ENCODE measurements at regions not wholly inside any gene's neighbourhood (a gene's known extent, or its start where the extent isn't known, plus 50 kb on each side); places are given as distances from the start of the nearest gene placed in this dataset.

DNA sequence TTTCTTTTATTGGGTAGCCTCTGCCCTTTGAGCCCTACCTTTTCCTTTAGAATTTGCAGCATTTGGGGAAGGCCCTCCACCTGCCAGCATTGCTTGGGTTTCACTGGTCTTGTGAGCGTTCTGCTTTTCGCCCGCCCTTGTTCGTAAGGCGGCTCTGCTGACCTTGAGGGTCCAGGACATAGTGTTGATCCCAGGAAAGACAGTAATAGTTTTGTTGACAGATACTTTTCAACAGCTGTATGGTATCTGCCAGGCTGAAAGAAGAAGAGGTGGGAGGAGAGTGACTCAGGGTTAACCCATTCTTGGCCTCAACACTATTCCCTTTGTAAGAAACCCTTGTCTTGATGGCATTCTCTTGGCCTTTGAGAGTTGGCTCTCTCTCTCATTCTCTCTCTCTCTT, 113.4 kb upstream of the SPAG17 start:
- 97% methylated on average over 5 of the region's 5 CpGs; no CpG with 5 or more reads in 1 of the 2 donors for WGBS, 2 donors (ENCODE audit: low coverage in 1 of 2)
- H3K9me3 ChIP-seq: no peaks in the 10 kb centered on the region
- intact Hi-C loops (cut with DNase I; ENCODE audit: low total_unique reads) (no loop called here), in situ Hi-C loops (cut with MboI; ENCODE audit: low pct_ligation_motif_present in 1 of 4, low pct_unique_long_range_greater_than_20kb in 1 of 4, low sequenced_read_pairs in 3 of 4) (no loop called here)
- no peak overlapping the region for H3K27ac ChIP-seq
- no peak overlapping the region for H3K4me3 ChIP-seq
- no peak for DNase-seq
- H3K36me3 ChIP-seq: no peaks in the 10 kb centered on the region
- no peak for TF ChIP-seq EP300 (IDR thresholded peaks at IDR 0.05; ENCODE audit: low read depth)
- TF ChIP-seq, protein P1, sequence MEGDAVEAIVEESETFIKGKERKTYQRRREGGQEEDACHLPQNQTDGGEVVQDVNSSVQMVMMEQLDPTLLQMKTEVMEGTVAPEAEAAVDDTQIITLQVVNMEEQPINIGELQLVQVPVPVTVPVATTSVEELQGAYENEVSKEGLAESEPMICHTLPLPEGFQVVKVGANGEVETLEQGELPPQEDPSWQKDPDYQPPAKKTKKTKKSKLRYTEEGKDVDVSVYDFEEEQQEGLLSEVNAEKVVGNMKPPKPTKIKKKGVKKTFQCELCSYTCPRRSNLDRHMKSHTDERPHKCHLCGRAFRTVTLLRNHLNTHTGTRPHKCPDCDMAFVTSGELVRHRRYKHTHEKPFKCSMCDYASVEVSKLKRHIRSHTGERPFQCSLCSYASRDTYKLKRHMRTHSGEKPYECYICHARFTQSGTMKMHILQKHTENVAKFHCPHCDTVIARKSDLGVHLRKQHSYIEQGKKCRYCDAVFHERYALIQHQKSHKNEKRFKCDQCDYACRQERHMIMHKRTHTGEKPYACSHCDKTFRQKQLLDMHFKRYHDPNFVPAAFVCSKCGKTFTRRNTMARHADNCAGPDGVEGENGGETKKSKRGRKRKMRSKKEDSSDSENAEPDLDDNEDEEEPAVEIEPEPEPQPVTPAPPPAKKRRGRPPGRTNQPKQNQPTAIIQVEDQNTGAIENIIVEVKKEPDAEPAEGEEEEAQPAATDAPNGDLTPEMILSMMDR (IDR thresholded peaks at IDR 0.05): no peak
- TF ChIP-seq POLR2A (IDR thresholded peaks at IDR 0.05): no peak
- no peak for TF ChIP-seq POLR2AphosphoS5 (IDR thresholded peaks at IDR 0.05)
- no peaks in the 10 kb centered on the region for H3K4me1 ChIP-seq
- H3K27me3 ChIP-seq: no peaks in the 10 kb centered on the region

- no peak for DNase-seq
- Histone ChIP-seq H3K4me3 (no peak overlapping the region), H3K27ac (no peak overlapping the region), H3K27me3 (no peaks in the 10 kb centered on the region), H3K4me1 (no peaks in the 10 kb centered on the region), H3K9me3 (no peaks in the 10 kb centered on the region), H3K36me3 (no peaks in the 10 kb centered on the region)
- TF ChIP-seq POLR2A (IDR thresholded peaks at IDR 0.05) (no peak), POLR2AphosphoS5 (IDR thresholded peaks at IDR 0.05) (no peak), EP300 (IDR thresholded peaks at IDR 0.05; ENCODE audit: low read depth) (no peak)
- TF ChIP-seq, protein P1 (IDR thresholded peaks at IDR 0.05): no peak
- intact Hi-C loops (cut with DNase I; ENCODE audit: low total_unique reads) (no loop called here), in situ Hi-C loops (cut with MboI; ENCODE audit: low pct_ligation_motif_present in 1 of 4, low pct_unique_long_range_greater_than_20kb in 1 of 4, low sequenced_read_pairs in 3 of 4) (no loop called here)
Observed at GRCh38 chr1:118297521-118297920, 112.5 kb upstream of the SPAG17 start.

DNA sequence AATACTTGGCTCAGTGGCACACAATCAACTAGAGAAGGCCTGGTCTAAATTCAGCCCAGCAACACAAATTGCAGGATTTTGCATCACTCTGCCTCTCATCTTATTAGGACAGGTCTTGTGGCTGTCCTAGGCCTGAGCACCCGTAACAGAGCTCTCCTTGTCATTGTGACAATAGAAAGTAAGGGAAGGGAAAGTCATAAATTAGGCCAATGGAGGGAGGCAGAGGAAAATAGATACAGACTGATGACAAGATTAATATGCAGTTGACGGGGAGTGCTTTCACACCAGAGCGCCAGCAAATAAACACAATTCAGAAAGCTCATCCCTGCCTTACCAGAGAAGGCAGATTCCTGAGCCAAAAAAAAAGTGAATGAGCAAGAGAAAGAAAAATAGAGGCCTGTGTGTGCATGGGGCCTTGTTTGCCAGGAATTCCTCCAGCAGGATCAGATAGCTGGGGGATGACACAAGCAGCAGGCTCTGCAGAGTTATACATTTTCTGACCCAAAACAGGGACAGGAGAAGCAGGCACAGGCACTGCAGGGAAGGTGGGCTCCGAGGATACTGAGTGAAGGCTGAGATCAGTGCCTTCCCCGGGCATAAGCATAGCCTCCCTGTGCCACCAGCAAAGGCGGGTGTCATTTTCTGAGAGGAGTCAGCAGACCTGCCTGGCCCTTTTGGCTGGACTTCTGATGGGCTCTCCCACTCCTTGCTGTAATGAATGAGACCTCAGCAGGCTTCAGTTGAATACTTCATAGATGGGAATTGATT, 110.0 kb upstream of the SPAG17 start:
- no peak for TF ChIP-seq EP300 (IDR thresholded peaks at IDR 0.05; ENCODE audit: low read depth)
- no peak for TF ChIP-seq POLR2A (IDR thresholded peaks at IDR 0.05)
- TF ChIP-seq, protein P1 (IDR thresholded peaks at IDR 0.05): no peak
- TF ChIP-seq POLR2AphosphoS5 (IDR thresholded peaks at IDR 0.05): no peak
- in situ Hi-C loops (cut with MboI; ENCODE audit: low pct_ligation_motif_present in 1 of 4, low pct_unique_long_range_greater_than_20kb in 1 of 4, low sequenced_read_pairs in 3 of 4): no loop called here
- 69 to 80% methylated on average over 1 to 6 of the region's 6 CpGs for WGBS, 2 donors (ENCODE audit: low coverage in 1 of 2)

DNA sequence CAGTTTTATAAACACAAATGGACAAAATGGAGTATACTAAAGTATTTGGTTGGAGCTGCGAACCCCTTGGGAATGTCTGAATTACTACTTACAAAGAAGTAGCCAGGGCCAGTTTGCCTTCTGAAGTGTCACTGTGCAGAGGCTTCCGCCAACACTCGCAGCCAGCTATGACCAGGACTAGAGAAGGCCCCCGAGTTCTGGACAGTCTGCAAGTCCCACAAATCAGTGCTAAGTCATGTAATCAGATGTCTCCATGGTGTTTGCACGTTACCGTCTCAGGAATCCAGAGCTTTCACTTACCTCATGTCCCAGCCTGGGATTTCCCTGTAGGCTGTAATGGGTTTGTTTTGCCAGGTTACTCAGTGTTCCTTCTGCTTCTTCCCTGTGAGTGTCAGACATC, 106.6 kb upstream of the SPAG17 start:
- DNase-seq: no peak
- WGBS, 2 donors (ENCODE audit: low coverage in 1 of 2): 66 to 80% methylated on average over 1 to 6 of the region's 6 CpGs
- intact Hi-C loops (cut with DNase I; ENCODE audit: low total_unique reads): no loop called here
- H3K27ac ChIP-seq: no peak overlapping the region
- no peaks in the 10 kb centered on the region for H3K9me3 ChIP-seq
- in situ Hi-C loops (cut with MboI; ENCODE audit: low pct_ligation_motif_present in 1 of 4, low pct_unique_long_range_greater_than_20kb in 1 of 4, low sequenced_read_pairs in 3 of 4): no loop called here
- no peaks in the 10 kb centered on the region for H3K36me3 ChIP-seq
- H3K4me3 ChIP-seq: no peak overlapping the region
- H3K4me1 ChIP-seq: no peaks in the 10 kb centered on the region
- no peaks in the 10 kb centered on the region for H3K27me3 ChIP-seq
- TF ChIP-seq, protein P1 (IDR thresholded peaks at IDR 0.05): no peak
- no peak for TF ChIP-seq POLR2A (IDR thresholded peaks at IDR 0.05)
- TF ChIP-seq POLR2AphosphoS5 (IDR thresholded peaks at IDR 0.05): no peak
- no peak for TF ChIP-seq EP300 (IDR thresholded peaks at IDR 0.05; ENCODE audit: low read depth)

More for the DNA sequence above, 110.0 kb upstream of the SPAG17 start:
- intact Hi-C loops (cut with DNase I; ENCODE audit: low total_unique reads): no loop called here
- Histone ChIP-seq H3K27me3 (no peaks in the 10 kb centered on the region), H3K4me1 (no peaks in the 10 kb centered on the region), H3K27ac (no peak overlapping the region), H3K9me3 (no peaks in the 10 kb centered on the region), H3K4me3 (no peak overlapping the region), H3K36me3 (no peaks in the 10 kb centered on the region)
- no peak for DNase-seq

Measured in transverse colon (tissue), 4 donors.